Fibroblast of peridontal ligament (primary cell): ENCODE measurements at regions not wholly inside any gene's neighbourhood (a gene's known extent, or its start where the extent isn't known, plus 50 kb on each side); places are given as distances from the start of the nearest gene placed in this dataset.

Source experiments
- DNase-seq: peaks from one replicate; pipeline ENCODE4 v3.0.0-alpha.2; 2010; ENCODE audit errors: extremely low read depth

- no peak for DNase-seq
These were observed 54.0 kb upstream of the COL11A1 start for GRCh38 chr1:103162360-103162759.

DNA sequence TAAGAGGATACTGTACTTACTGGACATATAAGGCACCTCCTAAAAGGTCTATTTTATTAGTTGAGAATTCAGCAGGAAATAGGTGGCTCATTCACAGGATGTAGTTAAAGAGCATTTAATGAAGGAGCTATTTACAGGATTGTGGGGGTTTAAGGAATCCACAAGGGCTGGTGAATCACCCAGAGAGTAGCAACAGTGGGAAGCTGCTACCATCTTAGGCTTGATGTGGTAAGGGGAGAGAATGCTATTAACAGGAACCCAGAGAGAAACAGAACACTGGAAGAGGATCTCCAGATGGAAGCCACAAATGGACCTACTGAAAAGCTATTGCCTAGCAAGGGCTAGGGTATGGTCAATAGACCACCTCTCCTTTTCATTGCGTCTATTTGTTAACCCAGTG lies 52.0 kb upstream of the COL11A1 start:
- no peak for DNase-seq
